Peyer's patch (tissue), 4 donors: ENCODE measurements at regions not wholly inside any gene's neighbourhood (a gene's known extent, or its start where the extent isn't known, plus 50 kb on each side); places are given as distances from the start of the nearest gene placed in this dataset.
A peak's percentile ranks its signal among the peaks of the same experiment; 100 is the strongest.

ENCODE experiments used
- DNase-seq, 3 donors: peaks; one replicate each; pipeline ENCODE4 v3.0.0-alpha.2; 2017 to 2019
- H3K27ac ChIP-seq, 4 donors: fragments of 200-600 bp; sonication (generic); one replicate each; pipeline ENCODE4 v1.5.1; 2016 to 2019
- H3K27me3 ChIP-seq, 2 donors: fragments of 200-600 bp; sonication (generic); one replicate each; pipeline ENCODE4 v1.5.1; 2019
- H3K36me3 ChIP-seq, 3 donors: fragments of 200-600 bp; sonication (generic); one replicate each; pipeline ENCODE4 v1.5.1; 2016 to 2019
- H3K4me1 ChIP-seq, 4 donors: fragments of 200-600 bp; sonication (generic); one replicate each; pipeline ENCODE4 v1.5.1; 2016 to 2019
- H3K4me3 ChIP-seq, 4 donors: fragments of 200-600 bp; sonication (generic); 1 replicate in 3 of 4; 2 replicates in 1 of 4; pipeline ENCODE4 v1.5.1; 2016 to 2019; ENCODE audit warnings: mild to moderate bottlenecking in 1 of 4
- H3K9me3 ChIP-seq, 4 donors: fragments of 200-600 bp; sonication (generic); one replicate each; pipeline ENCODE4 v1.5.1; 2016 to 2019; ENCODE audit warnings: mild to moderate bottlenecking in 1 of 4
- CTCF ChIP-seq, 6 experiments: fragments of 450-650 bp in 4 of 6; fragments of 200-600 bp in 2 of 6; sonication (generic) in 1 of 6; IDR thresholded peaks; one replicate each; pipeline ENCODE4 v1.5.1; 2017 to 2019; ENCODE audit warnings: antibody characterized with exemption in 6 of 6, mild to moderate bottlenecking in 3 of 6, moderate library complexity in 1 of 6
- POLR2A ChIP-seq, 2 donors: fragments of 450-650 bp; IDR thresholded peaks; one replicate each; pipeline ENCODE4 v1.5.1; 2017; ENCODE audit warnings: antibody characterized with exemption in 2 of 2, mild to moderate bottlenecking in 2 of 2, moderate library complexity in 2 of 2

- Histone ChIP-seq H3K4me3 (no peak overlapping the region), H3K4me1 (no peaks in the 10 kb centered on the region), H3K27me3 (no peaks in the 10 kb centered on the region), H3K9me3 (no peaks in the 10 kb centered on the region), H3K36me3 (no peaks in the 10 kb centered on the region), H3K27ac (no peak overlapping the region)
- DNase-seq = no peak
- TF ChIP-seq POLR2A (IDR thresholded peaks at IDR 0.05) (no peak), CTCF (IDR thresholded peaks at IDR 0.05) (no peak)
Observed at GRCh38 chr1:190738317-190738716, 260.7 kb upstream of the BRINP3 start.

DNA sequence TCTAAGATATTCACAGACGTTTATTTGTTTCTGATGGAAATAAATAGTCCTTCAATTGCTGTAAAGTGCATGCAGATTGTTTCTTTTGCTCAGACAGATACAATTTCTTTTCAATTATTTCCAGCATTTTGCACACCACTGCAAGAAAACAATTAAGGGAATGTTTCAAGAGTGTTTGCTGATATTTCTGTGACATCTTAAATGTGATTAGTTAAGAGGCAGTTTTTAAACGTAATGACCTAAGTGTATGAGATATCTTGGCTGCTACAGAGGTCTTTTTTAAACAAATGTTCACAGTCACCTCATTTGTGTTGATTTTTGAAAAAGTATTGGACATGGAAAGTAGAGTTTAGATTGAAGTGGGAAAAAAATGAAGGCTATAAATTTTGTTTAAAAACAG is 262.3 kb upstream of the BRINP3 start:
- Histone ChIP-seq H3K36me3 (no peaks in the 10 kb centered on the region), H3K4me1 (no peaks in the 10 kb centered on the region), H3K9me3 (no peaks in the 10 kb centered on the region), H3K27me3 (no peaks in the 10 kb centered on the region), H3K27ac (no peak overlapping the region), H3K4me3 (no peak overlapping the region)
- TF ChIP-seq CTCF (IDR thresholded peaks at IDR 0.05) (no peak), POLR2A (IDR thresholded peaks at IDR 0.05) (no peak)
- no peak for DNase-seq

GRCh38 chr1:190747704-190748103 is 270.0 kb upstream of the BRINP3 start:
- TF ChIP-seq CTCF (IDR thresholded peaks at IDR 0.05) = no peak
- TF ChIP-seq POLR2A (IDR thresholded peaks at IDR 0.05) = no peak
- Histone ChIP-seq H3K9me3 (no peaks in the 10 kb centered on the region), H3K4me3 (no peak overlapping the region), H3K27me3 (no peaks in the 10 kb centered on the region), H3K27ac (no peak overlapping the region), H3K36me3 (no peaks in the 10 kb centered on the region), H3K4me1 (no peaks in the 10 kb centered on the region)
- DNase-seq = no peak

GRCh38 chr1:190752131-190752530 is 274.5 kb upstream of the BRINP3 start:
- no peak overlapping the region for H3K27ac ChIP-seq
- no peaks in the 10 kb centered on the region for H3K4me1 ChIP-seq
- no peak for TF ChIP-seq POLR2A (IDR thresholded peaks at IDR 0.05)
- TF ChIP-seq CTCF (IDR thresholded peaks at IDR 0.05) = no peak
- no peak for DNase-seq
- H3K27me3 ChIP-seq = no peaks in the 10 kb centered on the region
- no peaks in the 10 kb centered on the region for H3K36me3 ChIP-seq
- H3K4me3 ChIP-seq = no peak overlapping the region
- H3K9me3 ChIP-seq = no peaks in the 10 kb centered on the region

GRCh38 chr1:190754666-190755065 is 277.0 kb upstream of the BRINP3 start:
- no peak for DNase-seq
- Histone ChIP-seq H3K4me1 (no peaks in the 10 kb centered on the region), H3K27me3 (no peaks in the 10 kb centered on the region), H3K4me3 (no peak overlapping the region), H3K9me3 (no peaks in the 10 kb centered on the region), H3K36me3 (no peaks in the 10 kb centered on the region), H3K27ac (no peak overlapping the region)
- TF ChIP-seq CTCF (IDR thresholded peaks at IDR 0.05) = peak in 2 of 6 experiments; percentile 11 to 25
- TF ChIP-seq POLR2A (IDR thresholded peaks at IDR 0.05) = no peak

DNA sequence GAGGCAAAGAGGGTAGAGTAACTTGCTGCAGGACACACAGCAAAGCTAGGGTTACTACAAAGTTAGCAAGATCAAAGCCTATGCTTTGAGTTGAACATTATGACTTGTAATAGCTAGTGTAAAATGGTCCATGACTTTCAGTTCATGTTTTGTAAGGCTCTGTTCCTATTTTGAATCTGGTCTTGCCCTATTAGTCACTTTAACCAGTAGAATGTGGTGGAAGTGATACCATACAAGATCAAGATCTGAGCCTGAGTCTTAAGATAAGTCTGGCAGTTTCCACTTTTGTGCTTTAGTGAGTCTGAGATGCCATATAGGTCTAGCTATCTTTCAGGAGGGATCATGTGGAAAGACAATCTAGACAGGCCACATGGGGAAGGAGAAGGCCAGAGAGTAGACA is 282.1 kb upstream of the BRINP3 start:
- TF ChIP-seq POLR2A (IDR thresholded peaks at IDR 0.05) (no peak), CTCF (IDR thresholded peaks at IDR 0.05) (no peak)
- Histone ChIP-seq H3K4me1 (no peaks in the 10 kb centered on the region), H3K9me3 (no peaks in the 10 kb centered on the region), H3K27me3 (no peaks in the 10 kb centered on the region), H3K4me3 (no peak overlapping the region), H3K27ac (no peak overlapping the region), H3K36me3 (no peaks in the 10 kb centered on the region)
- no peak for DNase-seq
